ENCODE measurements at regions not wholly inside any gene's neighbourhood (a gene's known extent, or its start where the extent isn't known, plus 50 kb on each side); places are given as distances from the start of the nearest gene placed in this dataset.

GRCh38 chr13:65914716-65915115 lies 1315.4 kb downstream of the PCDH9 start:
- no peaks in the 10 kb centered on the region for H3K36me3 ChIP-seq
- H3K4me1 ChIP-seq (ENCODE audit: low read depth), result no peaks in the 10 kb centered on the region
- no peaks in the 10 kb centered on the region for H3K27me3 ChIP-seq
- H3K4me3 ChIP-seq, result no peak overlapping the region
- peak in 1 of 2 donors; percentile 63 for DNase-seq (ENCODE audit: low read depth in 1 of 2, low spot score in 1 of 2)
- H3K9me3 ChIP-seq (ENCODE audit: low read depth), result no peaks in the 10 kb centered on the region
- H3K27ac ChIP-seq, result no peak overlapping the region
- no peak for TF ChIP-seq CTCF (IDR thresholded peaks at IDR 0.05; ENCODE audit: low read depth, low read length)

GRCh38 chr13:65913173-65913572 lies 1317.0 kb downstream of the PCDH9 start:
- Histone ChIP-seq H3K4me1 (ENCODE audit: low read depth) (no peaks in the 10 kb centered on the region), H3K36me3 (no peaks in the 10 kb centered on the region), H3K4me3 (no peak overlapping the region), H3K9me3 (ENCODE audit: low read depth) (no peaks in the 10 kb centered on the region), H3K27ac (no peak overlapping the region), H3K27me3 (no peaks in the 10 kb centered on the region)
- DNase-seq (ENCODE audit: low read depth in 1 of 2, low spot score in 1 of 2), result peak in 1 of 2 donors; percentile 84
- no peak for TF ChIP-seq CTCF (IDR thresholded peaks at IDR 0.05; ENCODE audit: low read depth, low read length)

GRCh38 chr13:65912516-65912915 lies 1317.6 kb downstream of the PCDH9 start:
- Histone ChIP-seq H3K36me3 (no peaks in the 10 kb centered on the region), H3K27ac (no peak overlapping the region), H3K4me3 (no peak overlapping the region), H3K27me3 (no peaks in the 10 kb centered on the region), H3K4me1 (ENCODE audit: low read depth) (no peaks in the 10 kb centered on the region), H3K9me3 (ENCODE audit: low read depth) (no peaks in the 10 kb centered on the region)
- no peak for TF ChIP-seq CTCF (IDR thresholded peaks at IDR 0.05; ENCODE audit: low read depth, low read length)
- no peak for DNase-seq (ENCODE audit: low read depth in 1 of 2, low spot score in 1 of 2)

GRCh38 chr13:65911546-65912193 lies 1318.5 kb downstream of the PCDH9 start:
- Histone ChIP-seq H3K36me3 (no peaks in the 10 kb centered on the region), H3K27me3 (no peaks in the 10 kb centered on the region), H3K27ac (no peak overlapping the region), H3K4me1 (ENCODE audit: low read depth) (no peaks in the 10 kb centered on the region), H3K9me3 (ENCODE audit: low read depth) (no peaks in the 10 kb centered on the region), H3K4me3 (no peak overlapping the region)
- no peak for TF ChIP-seq CTCF (IDR thresholded peaks at IDR 0.05; ENCODE audit: low read depth, low read length)
- DNase-seq (ENCODE audit: low read depth in 1 of 2, low spot score in 1 of 2), result peak in 1 of 2 donors; percentile 20

GRCh38 chr13:65909501-65909900 lies 1320.6 kb downstream of the PCDH9 start:
- no peak overlapping the region for H3K4me3 ChIP-seq
- H3K36me3 ChIP-seq, result no peaks in the 10 kb centered on the region
- H3K9me3 ChIP-seq (ENCODE audit: low read depth), result no peaks in the 10 kb centered on the region
- no peak for DNase-seq (ENCODE audit: low read depth in 1 of 2, low spot score in 1 of 2)
- no peaks in the 10 kb centered on the region for H3K4me1 ChIP-seq (ENCODE audit: low read depth)
- no peaks in the 10 kb centered on the region for H3K27me3 ChIP-seq
- TF ChIP-seq CTCF (IDR thresholded peaks at IDR 0.05; ENCODE audit: low read depth, low read length), result no peak
- no peak overlapping the region for H3K27ac ChIP-seq
